ENCODE measurements at regions not wholly inside any gene's neighbourhood (a gene's known extent, or its start where the extent isn't known, plus 50 kb on each side); places are given as distances from the start of the nearest gene placed in this dataset.

- TF ChIP-seq CTCF (IDR thresholded peaks at IDR 0.05; ENCODE audit: low read depth, low read length) (no peak), EZH2phosphoT487 (IDR thresholded peaks at IDR 0.05; ENCODE audit: low read depth) (no peak)
These were observed 169.5 kb upstream of the RTL1 start for GRCh38 chr14:101072945-101073597.

Measured in OCI-LY3 (cell line).